HG02981 (cell line): ENCODE measurements at regions not wholly inside any gene's neighbourhood (a gene's known extent, or its start where the extent isn't known, plus 50 kb on each side); places are given as distances from the start of the nearest gene placed in this dataset.
"Not testable (repeated sequence)": the region's sequence is repeated elsewhere in the genome, so short reads cannot be mapped to it uniquely, and the experiment has no call there.

Experiments used
- ATAC-seq: cut with Tn5 transposase; IDR thresholded peaks from one replicate; pipeline ENCODE4 v1.9.1; 2021; ENCODE audit warnings: mild to moderate bottlenecking, moderate library complexity; ENCODE audit not compliant: unreplicated experiment

DNA sequence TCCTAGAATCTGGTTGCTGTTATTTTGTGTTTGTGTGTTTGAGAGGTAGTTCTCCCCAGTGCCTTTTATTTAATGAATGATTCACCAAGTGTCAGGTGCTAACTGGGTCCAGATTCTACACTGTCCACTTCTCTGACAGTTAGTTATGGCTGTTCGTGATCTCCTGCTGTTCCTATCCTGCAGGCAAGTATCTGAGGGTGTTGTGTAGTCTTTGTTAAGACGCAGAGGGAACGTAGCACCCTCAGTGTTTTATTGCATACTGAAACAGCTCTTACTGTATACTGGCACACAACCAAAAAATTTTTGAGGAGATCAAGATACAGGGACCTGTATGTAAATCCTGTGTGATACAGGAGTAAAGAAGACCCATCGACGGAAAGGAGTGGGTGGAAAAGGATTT is 1271.3 kb downstream of the ROBO1 start:
- no peak for ATAC-seq

DNA sequence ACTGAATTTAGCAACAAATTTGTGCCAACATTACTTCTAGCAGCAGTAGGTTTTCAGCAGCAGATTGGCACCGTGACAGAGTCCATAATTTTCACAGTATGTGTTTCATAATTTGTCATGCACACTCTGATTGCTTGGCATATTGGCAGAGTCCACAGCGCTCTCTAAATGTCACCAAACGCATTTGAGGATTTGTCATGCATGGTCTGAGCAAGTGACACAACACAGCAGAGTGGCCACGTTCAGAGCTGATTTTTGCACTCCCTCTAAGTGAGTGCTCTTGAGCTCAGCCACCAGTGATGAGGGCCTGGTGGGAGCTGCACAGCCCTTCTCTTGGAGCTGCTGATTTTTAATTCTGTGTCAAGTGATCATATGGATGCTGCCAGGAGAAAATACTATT is 1270.8 kb downstream of the ROBO1 start:
- no peak for ATAC-seq

DNA sequence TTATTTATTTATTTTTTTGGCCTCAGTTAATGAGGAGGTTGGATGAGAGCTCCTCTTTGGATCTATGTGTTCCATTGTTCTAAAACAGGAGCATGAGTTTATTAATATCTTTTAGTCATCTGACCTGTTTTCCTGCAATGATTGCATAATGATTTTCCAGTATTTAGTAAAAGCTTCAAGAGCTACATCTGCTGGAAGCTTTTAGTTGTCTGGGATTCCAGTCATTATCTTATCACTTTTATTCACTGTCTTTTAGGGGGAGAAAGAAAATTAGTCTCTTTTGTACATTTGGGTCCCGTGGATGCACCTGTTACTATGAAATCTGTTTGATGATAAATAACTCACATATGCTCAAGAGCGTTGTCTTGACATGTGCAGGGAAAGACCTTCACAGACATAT is 1270.0 kb downstream of the ROBO1 start:
- ATAC-seq: no peak

DNA sequence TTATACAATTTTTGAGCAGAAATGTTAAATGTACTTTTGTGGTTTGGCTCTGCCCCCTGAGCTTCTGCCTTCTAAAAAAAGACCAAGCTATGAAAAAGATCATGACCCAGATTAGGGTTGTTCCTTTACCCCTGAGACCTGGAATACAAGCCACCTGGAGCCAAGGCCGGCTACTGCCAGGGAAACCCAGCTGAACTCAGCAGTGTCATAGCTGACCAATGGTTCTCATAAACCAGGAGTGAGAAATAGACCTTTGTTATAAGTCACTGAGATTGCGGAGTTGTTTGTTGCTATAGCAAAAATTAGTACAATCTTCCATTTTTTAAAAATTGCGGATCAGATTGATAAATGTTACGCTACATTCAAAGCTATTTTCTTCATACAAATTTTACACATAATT is 1261.7 kb downstream of the ROBO1 start:
- no peak for ATAC-seq

DNA sequence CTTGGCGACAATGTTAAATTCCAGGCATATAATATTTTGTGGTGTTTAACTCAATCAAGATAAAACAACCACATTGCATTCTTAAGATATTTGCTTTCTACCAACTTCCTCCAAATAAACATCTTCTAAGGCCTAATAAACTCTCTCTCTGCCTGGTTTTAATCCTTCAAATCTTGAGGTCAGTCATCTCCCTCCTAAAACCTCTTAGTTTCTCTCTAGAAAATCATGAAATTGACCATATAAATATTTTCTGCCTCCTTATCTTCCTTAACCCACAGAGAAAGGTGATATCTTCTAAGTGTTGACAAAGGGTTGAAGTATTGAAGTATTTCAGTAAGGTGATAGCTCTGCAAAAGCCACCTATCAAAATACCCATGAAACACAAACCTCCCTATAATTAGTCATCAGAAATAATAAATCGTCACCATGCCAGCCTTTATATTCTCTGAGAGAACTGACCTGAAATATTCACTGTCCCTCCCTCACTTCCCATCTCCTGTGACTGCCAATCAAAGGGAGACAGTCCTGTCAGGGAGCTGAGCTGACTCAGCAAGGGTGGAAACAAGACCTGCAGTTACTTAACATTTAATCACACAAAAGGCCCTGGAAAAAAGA is 1261.1 kb downstream of the ROBO1 start:
- ATAC-seq: no peak

DNA sequence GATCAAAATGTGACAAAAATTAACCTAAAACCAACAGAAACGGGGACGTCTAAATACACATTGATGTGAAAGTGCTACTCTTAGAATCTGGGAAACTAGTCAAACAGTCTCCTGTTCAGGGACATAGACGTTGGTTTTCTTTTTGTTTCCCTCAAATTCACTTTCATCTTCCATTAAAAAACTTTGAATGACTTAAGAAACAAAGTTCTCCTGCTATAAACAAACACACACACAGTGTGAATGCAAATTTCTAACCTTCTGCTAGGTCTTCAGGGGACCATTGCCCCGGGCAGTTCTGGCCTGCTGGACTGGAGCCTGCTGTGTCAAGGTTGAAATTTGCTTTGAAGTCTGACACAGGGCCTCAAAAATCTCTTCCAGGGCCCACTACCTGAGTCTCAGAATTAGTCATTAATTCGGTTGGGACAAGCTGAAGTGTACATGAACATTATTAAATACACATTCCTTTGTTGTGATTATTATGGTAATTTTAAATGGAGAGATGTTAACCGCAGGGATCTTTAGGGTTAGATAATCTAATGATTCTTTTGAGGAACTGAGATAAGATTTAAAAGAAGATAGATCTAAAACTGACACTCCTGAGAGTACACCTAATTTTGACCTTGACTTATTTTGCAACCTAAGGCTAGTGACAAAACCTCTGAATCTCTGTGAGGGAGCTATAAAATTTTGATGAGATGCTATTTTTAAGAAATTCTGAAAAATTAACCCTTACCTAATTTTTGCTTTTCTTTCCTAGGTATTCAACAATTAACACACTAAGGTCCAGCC is 1260.4 kb downstream of the ROBO1 start:
- ATAC-seq: no peak

DNA sequence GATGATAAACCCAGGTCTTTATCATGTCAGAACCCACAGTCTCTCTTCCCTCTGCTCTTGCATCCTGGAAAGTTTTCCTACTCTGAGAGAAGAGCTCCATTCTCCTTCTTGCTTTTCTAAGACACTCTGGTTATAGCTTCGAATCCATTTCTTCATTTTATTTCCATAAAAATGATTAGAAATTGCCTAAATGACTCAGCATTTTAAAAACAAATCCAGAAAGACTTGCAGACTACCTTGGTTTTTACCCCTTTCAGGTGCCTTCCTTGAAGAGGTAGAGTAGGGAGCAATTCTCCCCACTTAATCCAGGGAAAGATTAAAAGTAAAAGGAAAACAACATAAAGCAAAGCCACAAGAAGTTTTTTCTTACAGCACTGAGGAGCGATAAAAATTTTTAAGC is 1256.0 kb downstream of the ROBO1 start:
- ATAC-seq: no peak

DNA sequence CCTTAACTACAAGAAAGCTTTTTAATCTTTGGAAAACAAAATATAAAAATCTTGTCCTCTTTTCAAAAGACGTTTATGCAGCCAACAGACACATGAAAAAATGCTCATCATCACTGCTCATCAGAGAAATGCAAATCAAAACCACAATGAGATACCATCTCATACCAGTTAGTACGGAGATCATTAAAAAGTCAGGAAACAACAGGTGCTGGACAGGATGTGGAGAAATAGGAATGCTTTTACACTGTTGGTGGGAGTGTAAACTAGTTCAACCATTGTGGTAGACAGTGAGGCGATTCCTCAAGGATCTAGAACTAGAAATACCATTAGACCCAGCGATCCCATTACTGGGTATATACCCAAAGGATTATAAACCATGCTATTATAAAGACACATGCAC is 1255.0 kb downstream of the ROBO1 start:
- ATAC-seq: not testable (repeated sequence)

DNA sequence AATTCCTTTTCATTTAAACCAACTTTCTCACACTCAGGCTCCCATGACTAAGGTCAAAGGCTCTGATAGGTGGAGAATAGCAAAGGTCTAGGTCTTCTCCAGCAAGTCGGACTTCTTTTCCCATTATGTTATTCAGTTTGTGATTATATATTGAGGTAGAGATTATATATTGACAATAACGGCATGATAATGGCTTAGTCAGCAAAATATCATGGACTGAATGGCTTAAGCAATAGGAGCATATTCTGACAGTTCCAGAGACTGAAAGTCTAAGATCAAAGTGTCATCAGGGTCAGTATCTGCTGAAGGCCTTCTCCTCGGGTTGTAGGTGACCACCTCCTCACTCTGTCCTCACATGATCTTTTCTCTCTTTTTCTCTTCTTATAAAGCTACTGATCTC is 1251.4 kb downstream of the ROBO1 start:
- no peak for ATAC-seq

DNA sequence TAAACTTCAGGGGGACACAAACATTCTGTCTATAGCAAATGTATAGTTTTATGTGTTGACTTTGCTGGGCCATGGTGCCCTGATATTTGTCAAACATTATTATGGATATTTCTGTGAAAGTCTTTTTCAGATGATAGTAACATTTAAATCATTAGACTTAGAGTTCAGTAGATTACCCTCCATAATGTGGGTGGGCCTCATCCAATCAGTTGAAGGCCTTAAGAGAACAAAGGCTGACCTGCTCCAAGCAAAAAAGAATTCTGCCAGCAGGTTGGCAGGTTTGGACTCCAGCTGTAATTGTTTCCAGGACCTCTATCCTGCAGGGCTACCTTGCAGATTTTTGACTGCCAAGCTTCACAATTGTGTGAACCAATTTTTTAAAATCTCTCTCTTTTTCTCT is 1250.9 kb downstream of the ROBO1 start:
- no peak for ATAC-seq

DNA sequence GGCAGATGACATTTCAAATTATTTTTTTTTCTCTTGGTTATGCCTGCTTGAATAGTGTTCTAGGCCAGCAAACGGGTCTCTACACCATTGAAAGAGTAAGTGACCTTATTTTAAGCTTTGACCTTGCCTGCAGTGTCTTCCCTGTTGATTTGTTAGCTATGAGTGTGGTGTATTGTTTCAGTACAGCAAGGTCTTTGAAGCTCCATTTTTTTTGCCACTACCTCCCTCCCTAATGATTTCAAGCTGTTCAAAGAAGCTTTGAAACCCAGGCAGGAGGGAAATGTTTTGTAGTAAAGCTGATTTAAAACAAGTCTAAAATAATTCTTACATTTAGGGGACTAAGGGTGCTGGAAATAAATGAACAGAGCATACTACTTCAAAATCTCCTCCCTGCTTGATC is 1249.8 kb downstream of the ROBO1 start:
- no peak for ATAC-seq

DNA sequence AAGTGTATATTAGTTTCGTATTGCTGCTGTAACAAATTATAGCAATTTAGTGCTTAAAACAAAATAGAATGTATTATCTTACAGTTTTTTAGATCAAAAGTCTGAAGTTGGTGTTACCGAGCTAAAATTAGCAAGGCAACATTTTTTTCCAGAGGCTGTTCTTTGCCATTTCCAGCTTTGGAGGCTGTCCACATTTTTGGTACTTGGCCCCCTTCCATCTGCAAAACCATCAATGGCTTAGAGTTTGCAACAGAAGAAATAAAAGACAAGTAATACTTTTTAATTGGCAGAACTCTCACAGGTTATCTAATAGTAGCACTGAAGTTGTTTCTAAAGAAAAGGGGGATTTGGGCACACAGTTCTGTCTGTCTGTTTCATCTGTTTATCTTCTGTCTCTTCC is 1248.5 kb downstream of the ROBO1 start:
- no peak for ATAC-seq

DNA sequence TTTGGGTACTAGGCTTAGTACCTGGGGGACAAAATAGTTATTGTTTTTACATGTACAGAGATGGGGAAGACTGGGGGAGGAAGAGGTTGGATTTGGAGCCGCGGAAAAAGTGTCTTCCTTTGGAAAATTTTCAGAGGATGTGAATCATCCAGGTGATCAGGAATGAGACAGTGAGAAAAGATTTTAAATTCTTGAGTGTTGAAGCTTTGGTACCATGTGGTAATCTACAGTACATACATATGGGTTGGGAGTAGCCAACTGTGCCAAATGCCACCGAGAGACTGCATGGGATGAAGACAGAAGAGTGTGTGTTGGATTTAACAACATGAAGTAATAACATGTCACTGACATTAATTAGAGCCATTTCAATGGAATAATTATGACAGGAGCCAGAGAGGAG is 1238.2 kb downstream of the ROBO1 start:
- ATAC-seq: no peak

DNA sequence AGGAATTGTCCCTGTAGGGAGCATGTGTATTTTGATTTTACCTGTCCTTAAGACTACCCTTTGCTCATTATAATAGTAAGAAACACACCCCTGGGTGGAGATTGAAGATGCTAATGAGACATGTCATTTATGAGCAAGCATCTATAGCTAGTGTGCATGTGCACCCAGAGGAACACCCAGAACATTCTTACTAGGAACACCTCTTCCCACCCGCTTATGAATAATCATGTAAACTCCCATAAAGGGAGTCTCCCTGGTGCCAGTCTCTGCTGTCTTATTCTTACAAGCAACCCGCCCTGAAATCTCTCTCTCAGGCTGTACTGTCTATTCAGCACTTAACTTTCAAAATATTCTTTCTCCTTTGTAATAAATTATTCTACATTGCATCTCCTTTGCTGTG is 1227.3 kb downstream of the ROBO1 start:
- ATAC-seq: no peak

DNA sequence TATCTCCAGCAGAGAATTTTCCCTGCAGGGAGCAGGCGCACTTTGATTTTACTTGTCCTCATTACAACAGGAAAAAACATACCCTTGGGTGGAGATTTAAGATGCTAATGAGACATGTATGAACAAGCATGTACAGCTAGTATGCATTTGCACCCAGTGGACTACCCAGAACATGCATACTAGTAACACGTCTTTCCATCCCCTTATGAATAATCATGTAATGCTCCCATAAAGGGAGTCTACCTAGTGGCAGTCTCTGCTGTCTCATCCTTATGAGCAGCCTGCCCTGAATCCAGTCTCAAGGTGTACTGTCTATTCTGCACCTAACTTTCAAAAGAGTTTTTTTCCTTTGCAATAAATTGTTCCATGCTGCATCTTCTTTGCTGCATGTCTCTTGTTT is 1222.0 kb downstream of the ROBO1 start:
- ATAC-seq: no peak
